ENCODE measurements at regions not wholly inside any gene's neighbourhood (a gene's known extent, or its start where the extent isn't known, plus 50 kb on each side); places are given as distances from the start of the nearest gene placed in this dataset.

GRCh38 chr3:22353126-22353525, 602.1 kb upstream of the ZNF385D start:
- TF ChIP-seq CTCF (tag by site-specific recombination; IDR thresholded peaks at IDR 0.05) (no peak), ZNF184 (tag by site-specific recombination; IDR thresholded peaks at IDR 0.05) (no peak), SALL2 (tag by site-specific recombination; IDR thresholded peaks at IDR 0.05; ENCODE audit: borderline replicate concordance) (no peak), ZNF670 (tag by site-specific recombination; IDR thresholded peaks at IDR 0.05; ENCODE audit: low read depth) (no peak), ATF2 (tag by site-specific recombination; IDR thresholded peaks at IDR 0.05; ENCODE audit: low read depth) (no peak), ZNF133 (tag by site-specific recombination; IDR thresholded peaks at IDR 0.05) (no peak), ZSCAN18 (tag by site-specific recombination; IDR thresholded peaks at IDR 0.05) (no peak)
- TF ChIP-seq, protein P1, sequence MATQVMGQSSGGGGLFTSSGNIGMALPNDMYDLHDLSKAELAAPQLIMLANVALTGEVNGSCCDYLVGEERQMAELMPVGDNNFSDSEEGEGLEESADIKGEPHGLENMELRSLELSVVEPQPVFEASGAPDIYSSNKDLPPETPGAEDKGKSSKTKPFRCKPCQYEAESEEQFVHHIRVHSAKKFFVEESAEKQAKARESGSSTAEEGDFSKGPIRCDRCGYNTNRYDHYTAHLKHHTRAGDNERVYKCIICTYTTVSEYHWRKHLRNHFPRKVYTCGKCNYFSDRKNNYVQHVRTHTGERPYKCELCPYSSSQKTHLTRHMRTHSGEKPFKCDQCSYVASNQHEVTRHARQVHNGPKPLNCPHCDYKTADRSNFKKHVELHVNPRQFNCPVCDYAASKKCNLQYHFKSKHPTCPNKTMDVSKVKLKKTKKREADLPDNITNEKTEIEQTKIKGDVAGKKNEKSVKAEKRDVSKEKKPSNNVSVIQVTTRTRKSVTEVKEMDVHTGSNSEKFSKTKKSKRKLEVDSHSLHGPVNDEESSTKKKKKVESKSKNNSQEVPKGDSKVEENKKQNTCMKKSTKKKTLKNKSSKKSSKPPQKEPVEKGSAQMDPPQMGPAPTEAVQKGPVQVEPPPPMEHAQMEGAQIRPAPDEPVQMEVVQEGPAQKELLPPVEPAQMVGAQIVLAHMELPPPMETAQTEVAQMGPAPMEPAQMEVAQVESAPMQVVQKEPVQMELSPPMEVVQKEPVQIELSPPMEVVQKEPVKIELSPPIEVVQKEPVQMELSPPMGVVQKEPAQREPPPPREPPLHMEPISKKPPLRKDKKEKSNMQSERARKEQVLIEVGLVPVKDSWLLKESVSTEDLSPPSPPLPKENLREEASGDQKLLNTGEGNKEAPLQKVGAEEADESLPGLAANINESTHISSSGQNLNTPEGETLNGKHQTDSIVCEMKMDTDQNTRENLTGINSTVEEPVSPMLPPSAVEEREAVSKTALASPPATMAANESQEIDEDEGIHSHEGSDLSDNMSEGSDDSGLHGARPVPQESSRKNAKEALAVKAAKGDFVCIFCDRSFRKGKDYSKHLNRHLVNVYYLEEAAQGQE (tag by site-specific recombination; IDR thresholded peaks at IDR 0.05): no peak

Data from HEK293 (cell line).